CD4-positive, alpha-beta T cell (primary cell): ENCODE measurements at regions not wholly inside any gene's neighbourhood (a gene's known extent, or its start where the extent isn't known, plus 50 kb on each side); places are given as distances from the start of the nearest gene placed in this dataset.

ENCODE experiments used
- ATAC-seq: fragments of 200-7000 bp; cut with Tn5 transposase; one replicate; pipeline ENCODE4 v1.10.0; 2022; ENCODE audit warnings: mild to moderate bottlenecking; ENCODE audit not compliant: poor library complexity
- CTCF ChIA-PET: fragments of 350-600 bp; sonication (Branson Sonifier 250); formaldehyde crosslinking; loops from one replicate; lab custom pipeline; 2021; ENCODE audit warnings: antibody characterized with exemption, inconsistent platforms; lab: Charles Lee
- POLR2A ChIA-PET: fragments of 350-600 bp; sonication (Branson Sonifier 250); formaldehyde crosslinking; loops from one replicate; lab custom pipeline; 2021; ENCODE audit warnings: antibody characterized with exemption, inconsistent platforms; lab: Charles Lee
- DNase-seq, 14 experiments: peaks; one replicate each; pipeline ENCODE4 v3.0.0-alpha.2; 2013 to 2020; ENCODE audit warnings: mixed read lengths in 2 of 14
- H3K27ac ChIP-seq, 2 donors: one replicate each; pipeline versions ENCODE4 v1.5.1 to v1.7.0; 2013; ENCODE audit warnings: low read length in 2 of 2, low read depth in 1 of 2, mild to moderate bottlenecking in 1 of 2
- H3K27me3 ChIP-seq, 2 experiments: 1 replicate in 1 of 2; 2 replicates in 1 of 2; pipeline versions ENCODE4 v1.6.1 to v1.7.0; 2013; ENCODE audit warnings: low read length in 2 of 2, control low read depth in 1 of 2, mild to moderate bottlenecking in 1 of 2, moderate library complexity in 1 of 2; ENCODE audit not compliant: insufficient read depth in 2 of 2, control insufficient read depth in 1 of 2
- H3K36me3 ChIP-seq: one replicate; pipeline ENCODE4 v1.6.1; 2013; ENCODE audit warnings: low read length, control low read depth; ENCODE audit not compliant: insufficient read depth
- H3K4me1 ChIP-seq: one replicate; pipeline ENCODE4 v1.6.1; 2013; ENCODE audit warnings: low read length, control low read depth; ENCODE audit not compliant: insufficient read depth
- H3K4me3 ChIP-seq: one replicate; pipeline ENCODE4 v1.5.1; 2013; ENCODE audit warnings: mild to moderate bottlenecking, low read length, moderate library complexity
- H3K9me3 ChIP-seq, 2 experiments: 1 replicate in 1 of 2; 2 replicates in 1 of 2; pipeline versions ENCODE4 v1.6.1 to v1.7.0; 2013; ENCODE audit warnings: low read length in 2 of 2, mild to moderate bottlenecking in 2 of 2, control low read depth in 1 of 2, moderate library complexity in 1 of 2; ENCODE audit not compliant: control insufficient read depth in 1 of 2, insufficient read depth in 1 of 2
- H3K27ac Mint-ChIP-seq: one replicate; pipeline ENCODE4 v1.8.0; 2020; ENCODE audit warnings: mixed read lengths
- H3K27me3 Mint-ChIP-seq: one replicate; pipeline ENCODE4 v1.8.0; 2021; ENCODE audit warnings: mixed read lengths
- H3K36me3 Mint-ChIP-seq: one replicate; pipeline ENCODE4 v1.8.0; 2021; ENCODE audit warnings: low read depth, mixed read lengths
- H3K4me1 Mint-ChIP-seq: one replicate; pipeline ENCODE4 v1.8.0; 2021; ENCODE audit warnings: low read depth, mixed read lengths
- H3K4me3 Mint-ChIP-seq: one replicate; pipeline ENCODE4 v1.8.0; 2020; ENCODE audit warnings: mild to moderate bottlenecking, mixed read lengths
- H3K9me3 Mint-ChIP-seq: one replicate; pipeline ENCODE4 v1.8.0; 2020; ENCODE audit warnings: mixed read lengths
- intact Hi-C, 2 experiments: fragments of 100-400 bp; cut with DNase I in 1 of 2; cut with micrococcal nuclease in 1 of 2; formaldehyde crosslinking; loops; one replicate each; pipeline versions ENCODE4 v1.15.1 to v1.9.0; 2023 to 2025; cut with DNase I, micrococcal nuclease
- TF ChIP-seq, protein P1 (sequence below): fragments of 200-600 bp; IDR thresholded peaks from one replicate; pipeline ENCODE4 v1.8.0; 2022; ENCODE audit warnings: antibody characterized with exemption, mild to moderate bottlenecking

- Histone ChIP-seq H3K27ac (no peak overlapping the region), H3K4me3 (no peak overlapping the region), H3K4me1 (no peaks in the 10 kb centered on the region), H3K27me3 (peaks cover 11 to 12% of the 10 kb centered on the region in 2 experiments), H3K36me3 (no peaks in the 10 kb centered on the region), H3K9me3 (no peaks in the 10 kb centered on the region)
- Mint-ChIP-seq H3K9me3 (no peaks in the 10 kb centered on the region), H3K27me3 (peaks cover 44% of the 10 kb centered on the region), H3K4me3 (no peak overlapping the region), H3K4me1 (no peaks in the 10 kb centered on the region), H3K36me3 (no peaks in the 10 kb centered on the region), H3K27ac (no peak overlapping the region)
- ChIA-PET CTCF (no interaction called here), POLR2A (no interaction called here)
- TF ChIP-seq, protein P1, sequence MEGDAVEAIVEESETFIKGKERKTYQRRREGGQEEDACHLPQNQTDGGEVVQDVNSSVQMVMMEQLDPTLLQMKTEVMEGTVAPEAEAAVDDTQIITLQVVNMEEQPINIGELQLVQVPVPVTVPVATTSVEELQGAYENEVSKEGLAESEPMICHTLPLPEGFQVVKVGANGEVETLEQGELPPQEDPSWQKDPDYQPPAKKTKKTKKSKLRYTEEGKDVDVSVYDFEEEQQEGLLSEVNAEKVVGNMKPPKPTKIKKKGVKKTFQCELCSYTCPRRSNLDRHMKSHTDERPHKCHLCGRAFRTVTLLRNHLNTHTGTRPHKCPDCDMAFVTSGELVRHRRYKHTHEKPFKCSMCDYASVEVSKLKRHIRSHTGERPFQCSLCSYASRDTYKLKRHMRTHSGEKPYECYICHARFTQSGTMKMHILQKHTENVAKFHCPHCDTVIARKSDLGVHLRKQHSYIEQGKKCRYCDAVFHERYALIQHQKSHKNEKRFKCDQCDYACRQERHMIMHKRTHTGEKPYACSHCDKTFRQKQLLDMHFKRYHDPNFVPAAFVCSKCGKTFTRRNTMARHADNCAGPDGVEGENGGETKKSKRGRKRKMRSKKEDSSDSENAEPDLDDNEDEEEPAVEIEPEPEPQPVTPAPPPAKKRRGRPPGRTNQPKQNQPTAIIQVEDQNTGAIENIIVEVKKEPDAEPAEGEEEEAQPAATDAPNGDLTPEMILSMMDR = no peak
- no peak for ATAC-seq
- intact Hi-C loops = no loop called here
- no peak for DNase-seq
Measured at GRCh38 chr15:77825546-77825945, 192.8 kb upstream of the LINGO1 start.

- Histone ChIP-seq H3K4me3 (no peak overlapping the region), H3K36me3 (no peaks in the 10 kb centered on the region), H3K9me3 (no peaks in the 10 kb centered on the region), H3K4me1 (no peaks in the 10 kb centered on the region), H3K27ac (no peak overlapping the region), H3K27me3 (peaks cover 13% of the 10 kb centered on the region in 2 experiments)
- H3K4me3 Mint-ChIP-seq = no peak overlapping the region
- no peaks in the 10 kb centered on the region for H3K9me3 Mint-ChIP-seq
- H3K36me3 Mint-ChIP-seq = no peaks in the 10 kb centered on the region
- H3K27ac Mint-ChIP-seq = no peak overlapping the region
- TF ChIP-seq, protein P1 = no peak
- ChIA-PET CTCF (no interaction called here), POLR2A (no interaction called here)
- DNase-seq (no peak), ATAC-seq (no peak)
- H3K27me3 Mint-ChIP-seq = peaks cover 46% of the 10 kb centered on the region
- no peaks in the 10 kb centered on the region for H3K4me1 Mint-ChIP-seq
- intact Hi-C loops = no loop called here
Measured at GRCh38 chr15:77825252-77825542, 192.5 kb upstream of the LINGO1 start.

- DNase-seq = no peak
- CTCF ChIA-PET = no interaction called here
- no peak for ATAC-seq
- POLR2A ChIA-PET = no interaction called here
- Histone ChIP-seq H3K9me3 (no peaks in the 10 kb centered on the region), H3K27me3 (peaks cover 13% of the 10 kb centered on the region in 2 experiments), H3K27ac (no peak overlapping the region), H3K4me3 (no peak overlapping the region), H3K4me1 (no peaks in the 10 kb centered on the region), H3K36me3 (no peaks in the 10 kb centered on the region)
- H3K4me3 Mint-ChIP-seq = no peak overlapping the region
- peaks cover 46% of the 10 kb centered on the region for H3K27me3 Mint-ChIP-seq
- no peak overlapping the region for H3K27ac Mint-ChIP-seq
- intact Hi-C loops = no loop called here
- H3K9me3 Mint-ChIP-seq = no peaks in the 10 kb centered on the region
- TF ChIP-seq, protein P1 = no peak
- no peaks in the 10 kb centered on the region for H3K4me1 Mint-ChIP-seq
- H3K36me3 Mint-ChIP-seq = no peaks in the 10 kb centered on the region
Measured at GRCh38 chr15:77824361-77825251, 191.9 kb upstream of the LINGO1 start.
